HG02610 (cell line): ENCODE measurements at regions not wholly inside any gene's neighbourhood (a gene's known extent, or its start where the extent isn't known, plus 50 kb on each side); places are given as distances from the start of the nearest gene placed in this dataset.
"Not testable (repeated sequence)": the region's sequence is repeated elsewhere in the genome, so short reads cannot be mapped to it uniquely, and the experiment has no call there.

Experiments
- ATAC-seq: cut with Tn5 transposase; IDR thresholded peaks from one replicate; pipeline ENCODE4 v1.9.1; 2021; ENCODE audit warnings: mild to moderate bottlenecking, moderate library complexity; ENCODE audit not compliant: unreplicated experiment

DNA sequence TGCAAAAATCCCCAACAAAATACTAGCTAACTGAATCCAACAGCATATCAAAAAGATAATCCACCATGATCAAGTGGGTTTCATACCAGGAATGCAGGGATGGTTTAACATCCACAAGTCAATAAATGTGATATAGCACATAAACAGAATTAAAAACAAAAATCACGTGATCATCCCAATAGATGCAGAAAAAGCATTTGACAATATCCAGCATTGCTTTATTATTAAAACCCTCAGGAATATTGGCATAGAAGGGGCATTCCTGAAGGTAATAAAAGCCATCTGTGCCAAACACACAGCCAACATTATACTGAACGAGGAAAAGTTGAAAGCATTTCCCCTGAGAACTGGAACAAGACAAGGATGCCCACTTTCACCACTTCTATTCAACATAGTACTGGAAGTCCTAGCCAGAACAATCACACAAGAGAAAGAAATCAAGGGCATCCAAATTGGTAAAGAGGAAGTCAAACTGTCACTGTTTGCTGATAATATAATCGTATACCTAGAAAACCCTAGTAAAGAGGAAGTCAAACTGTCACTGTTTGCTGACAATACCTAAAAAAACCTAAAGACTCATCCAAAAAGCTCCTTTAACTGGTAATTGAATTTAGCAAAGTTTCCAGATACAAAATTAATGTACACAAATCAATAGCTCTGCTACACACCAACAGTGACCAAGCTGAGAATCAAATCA is 109.8 kb downstream of the RNASET2 start:
- ATAC-seq, result not testable (repeated sequence)

DNA sequence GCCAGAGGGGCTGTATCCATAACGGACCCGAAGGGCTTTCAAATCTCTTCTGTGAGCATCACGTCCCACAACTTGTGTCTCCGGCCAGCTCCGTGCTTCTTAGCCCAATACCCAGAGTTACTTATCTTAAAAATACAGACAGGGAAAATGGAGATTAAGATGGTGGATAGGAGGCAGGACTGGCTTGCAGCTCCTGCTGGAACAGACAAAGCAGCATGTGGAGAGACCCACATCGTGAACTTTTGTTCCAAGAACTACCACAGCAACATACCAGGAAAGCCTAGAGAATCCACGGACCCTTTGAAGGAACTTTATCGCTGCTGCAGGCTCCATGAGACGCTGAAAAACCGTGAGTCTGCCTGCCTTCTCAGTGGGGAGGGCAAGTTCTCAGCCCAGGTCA is 113.7 kb downstream of the RNASET2 start:
- no peak for ATAC-seq

DNA sequence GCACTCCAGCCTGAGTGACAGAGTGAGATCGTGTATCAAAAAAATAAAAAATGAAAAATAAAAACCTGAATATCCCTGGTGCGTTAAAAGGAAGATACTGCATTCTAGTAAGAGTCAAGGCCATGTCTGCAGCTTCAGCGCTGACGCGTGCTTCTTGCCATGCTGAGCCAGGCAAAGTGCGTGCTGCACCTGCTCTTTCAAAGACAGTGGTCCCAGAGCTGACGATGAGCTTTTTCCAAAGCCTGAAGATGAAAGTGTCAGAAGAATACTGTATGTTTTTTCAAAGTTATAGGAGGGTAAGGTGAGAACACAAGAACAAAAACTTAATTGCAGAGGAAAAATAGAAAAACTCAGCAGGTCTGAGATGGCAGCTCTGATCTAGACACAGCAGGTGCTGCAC is 115.1 kb downstream of the RNASET2 start:
- no peak for ATAC-seq

DNA sequence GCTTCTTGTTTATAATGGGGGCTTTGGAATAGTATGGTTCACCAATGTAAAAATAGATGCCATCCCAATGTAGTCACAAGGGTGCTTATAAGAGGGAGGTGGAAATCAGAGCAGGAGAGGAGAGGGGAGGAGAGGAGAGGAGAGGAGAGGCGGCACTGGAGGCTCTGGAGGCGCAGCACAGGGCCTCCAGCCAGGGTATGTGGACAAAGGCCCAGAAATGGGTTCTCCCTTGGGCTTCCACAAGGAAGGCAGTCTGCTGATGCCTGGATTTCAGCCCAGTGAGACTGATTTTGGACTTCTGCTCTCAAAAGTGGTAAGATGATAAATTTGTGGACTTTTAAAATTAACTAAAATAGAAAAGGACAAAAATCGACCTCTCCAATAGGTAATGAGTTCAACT is 116.8 kb downstream of the RNASET2 start:
- ATAC-seq, result no peak

DNA sequence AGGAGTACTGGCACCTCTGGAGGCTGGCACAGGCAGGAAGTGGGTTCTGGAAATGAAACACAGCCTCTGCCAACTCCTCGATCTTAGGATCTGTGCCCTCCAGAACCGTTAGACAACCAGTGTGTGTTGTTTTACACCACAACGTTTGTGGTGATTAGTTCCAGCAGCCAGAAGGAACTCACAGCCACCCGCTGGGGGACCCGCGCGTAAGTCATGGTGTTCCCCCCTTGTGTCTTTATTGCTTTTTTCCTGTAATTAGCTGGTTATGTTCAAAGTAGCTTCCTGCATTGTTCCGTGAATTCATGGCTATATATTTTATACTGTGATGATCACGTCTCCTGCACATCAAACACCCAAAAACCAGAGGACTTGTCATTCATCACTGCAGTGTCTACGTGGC is 117.4 kb downstream of the RNASET2 start:
- ATAC-seq, result no peak

DNA sequence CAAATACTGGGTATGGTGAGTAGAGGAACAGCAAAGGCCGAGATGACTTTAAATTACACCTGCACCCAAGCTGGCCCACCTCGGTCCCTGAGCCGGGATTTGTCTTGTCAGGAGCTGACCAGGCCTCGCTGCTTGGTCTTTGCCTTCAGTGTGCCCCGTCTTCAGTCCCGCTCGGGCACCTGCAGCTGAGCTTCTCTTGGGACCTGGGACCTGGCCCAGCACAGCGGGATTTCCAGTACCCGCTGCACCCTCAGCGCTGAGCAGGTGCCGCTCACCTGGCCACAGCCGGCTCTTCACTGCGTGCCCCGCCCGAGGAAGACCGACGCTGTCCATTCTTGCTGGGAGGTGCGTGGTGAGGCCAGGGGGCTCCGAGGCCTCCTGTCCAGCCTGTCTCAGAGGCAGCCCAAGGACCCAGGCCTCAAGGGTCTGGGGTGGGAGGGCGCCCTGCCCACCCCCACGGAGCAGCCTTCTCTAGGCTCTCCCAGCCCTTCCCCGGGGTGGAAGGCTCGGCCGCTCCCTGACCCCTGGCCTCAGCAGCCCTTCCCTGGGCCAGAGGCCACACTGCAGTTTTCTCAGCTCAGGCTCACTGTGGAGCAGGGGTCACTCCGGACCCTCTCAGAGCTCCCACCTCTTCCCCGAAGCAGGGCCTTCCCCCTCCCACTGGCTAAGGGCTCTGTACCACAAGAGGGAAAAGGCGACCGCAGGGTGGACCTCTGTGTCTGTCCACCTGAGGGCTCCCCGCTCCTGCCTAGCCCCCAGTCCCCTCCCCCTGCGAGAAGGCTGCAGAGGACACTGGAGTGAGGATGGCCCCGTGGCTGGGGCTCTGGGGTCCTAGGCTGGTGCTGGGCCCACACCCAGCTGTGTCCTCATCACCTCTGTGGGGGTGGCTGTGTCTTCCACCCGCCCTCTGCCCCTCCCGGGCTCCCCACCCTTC is 119.3 kb downstream of the RNASET2 start:
- no peak for ATAC-seq

DNA sequence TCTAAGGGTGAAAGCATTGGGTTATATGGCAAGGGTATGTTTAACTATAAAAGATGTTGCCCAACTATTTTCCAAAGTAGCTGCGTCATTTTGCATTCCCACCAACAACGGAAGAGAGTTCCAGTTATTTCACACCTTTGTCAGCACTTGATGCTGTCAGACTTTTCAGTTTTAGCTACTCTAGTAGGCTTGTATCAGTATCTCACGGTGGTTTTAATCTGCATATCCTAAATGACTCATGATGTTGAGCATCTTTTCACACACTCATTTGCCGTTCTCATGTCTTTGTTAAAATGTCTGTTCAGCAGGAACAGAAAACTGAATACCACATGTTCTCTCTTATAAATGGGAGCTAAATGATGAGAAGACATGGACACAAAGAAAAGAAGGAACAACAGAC is 122.3 kb downstream of the RNASET2 start:
- no peak for ATAC-seq

DNA sequence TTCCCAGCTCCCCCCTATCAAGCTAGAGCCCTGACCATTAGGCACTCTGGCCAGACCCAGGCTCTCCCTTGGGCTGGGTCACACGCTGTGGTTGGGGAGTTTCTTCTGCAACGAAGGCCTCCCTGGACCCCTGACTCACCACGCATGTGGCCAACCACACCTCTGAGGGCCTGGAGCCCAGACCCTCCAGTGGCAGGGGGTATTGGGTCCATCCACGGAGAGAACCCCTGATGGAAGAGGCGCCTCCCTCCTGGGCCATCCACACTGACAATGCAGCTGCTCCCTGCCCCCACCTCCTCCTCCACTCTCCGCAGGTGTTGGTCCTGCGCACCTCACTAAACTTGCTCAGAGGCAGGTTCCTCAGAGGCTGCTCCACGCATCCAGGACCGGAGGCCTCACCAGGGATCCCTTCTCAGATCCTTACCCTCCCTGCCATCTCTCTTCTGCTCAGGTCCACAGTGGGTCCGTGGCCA is 125.4 kb downstream of the RNASET2 start:
- ATAC-seq, result peak; percentile 23

DNA sequence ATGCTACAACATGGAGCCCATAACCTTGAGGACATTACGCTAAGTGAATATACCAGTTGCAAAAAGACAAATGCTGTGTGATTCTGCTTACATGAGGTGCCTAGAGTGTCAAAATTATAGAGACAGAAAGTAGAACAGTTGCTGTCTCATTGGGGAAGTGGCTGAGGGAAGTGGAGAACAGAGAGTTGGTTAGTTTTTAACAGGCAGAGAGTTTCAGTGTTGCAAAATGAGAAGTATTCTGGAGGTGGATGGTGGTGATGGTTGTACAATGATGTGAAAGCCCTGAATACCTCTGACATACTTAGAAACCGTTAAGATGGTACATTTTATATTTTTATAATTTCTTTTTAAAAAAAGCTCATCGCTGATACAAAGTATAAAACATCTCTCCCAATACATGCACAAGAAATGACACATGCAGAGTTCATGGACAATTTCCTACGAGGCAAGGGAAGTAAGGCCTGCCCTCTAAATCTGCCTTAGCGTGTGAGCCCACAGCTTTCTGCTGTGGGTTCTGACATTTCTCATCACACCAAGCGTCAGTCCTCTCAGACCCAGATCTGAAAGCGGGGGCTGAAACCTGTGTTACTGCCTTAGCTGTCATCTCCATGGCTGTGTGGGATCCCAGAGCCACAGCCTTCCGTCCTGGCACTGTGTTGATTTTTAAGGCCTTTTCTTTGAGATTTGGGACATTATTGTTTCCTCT is 126.0 kb downstream of the RNASET2 start:
- peak; percentile 95 for ATAC-seq

DNA sequence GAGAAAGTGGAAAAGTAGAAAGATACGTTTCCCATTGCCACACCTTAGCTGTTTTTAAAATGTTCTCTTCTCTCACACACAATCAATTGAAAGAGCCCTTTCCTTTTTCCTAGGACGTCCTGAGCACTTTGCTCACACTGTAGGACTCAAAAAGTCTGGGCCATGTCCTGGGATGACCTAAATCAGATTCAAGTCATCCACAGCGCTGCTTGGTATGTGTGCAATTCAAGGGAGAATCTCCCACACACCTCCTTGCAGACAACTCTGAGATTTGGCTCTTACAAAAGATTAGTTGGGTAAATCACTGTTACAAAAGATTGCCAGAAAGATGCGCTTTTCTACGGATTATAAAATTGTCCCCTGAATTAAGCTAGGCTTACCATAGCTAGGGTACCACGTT is 130.1 kb downstream of the RNASET2 start:
- no peak for ATAC-seq

DNA sequence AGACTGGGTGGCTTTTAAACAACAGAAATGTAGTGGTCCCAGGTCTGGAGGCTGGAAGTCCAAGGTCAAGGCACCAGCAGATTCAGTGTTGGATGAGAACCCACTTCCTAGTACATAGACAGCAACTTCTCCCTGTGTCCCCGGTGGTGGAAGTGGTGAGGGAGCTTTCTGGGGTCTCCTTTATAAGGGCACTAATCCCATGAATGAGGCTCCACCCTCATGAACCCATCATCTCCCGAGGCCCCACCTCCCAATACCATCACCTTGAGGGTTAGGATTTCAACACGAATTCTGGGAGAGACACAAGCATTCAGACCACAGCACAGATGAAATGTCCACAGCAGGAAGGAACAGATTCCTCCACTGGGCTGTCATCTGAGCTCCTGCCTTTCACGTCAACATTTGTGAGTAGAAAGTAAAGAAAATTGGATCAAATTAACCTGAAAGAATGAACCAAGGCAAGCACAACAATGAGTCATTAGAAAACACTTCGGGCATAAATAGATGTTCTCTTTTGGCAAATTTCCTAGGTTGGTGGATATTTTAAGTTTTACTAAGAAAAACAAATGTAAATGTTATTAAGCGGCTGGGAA is 130.7 kb downstream of the RNASET2 start:
- no peak for ATAC-seq

DNA sequence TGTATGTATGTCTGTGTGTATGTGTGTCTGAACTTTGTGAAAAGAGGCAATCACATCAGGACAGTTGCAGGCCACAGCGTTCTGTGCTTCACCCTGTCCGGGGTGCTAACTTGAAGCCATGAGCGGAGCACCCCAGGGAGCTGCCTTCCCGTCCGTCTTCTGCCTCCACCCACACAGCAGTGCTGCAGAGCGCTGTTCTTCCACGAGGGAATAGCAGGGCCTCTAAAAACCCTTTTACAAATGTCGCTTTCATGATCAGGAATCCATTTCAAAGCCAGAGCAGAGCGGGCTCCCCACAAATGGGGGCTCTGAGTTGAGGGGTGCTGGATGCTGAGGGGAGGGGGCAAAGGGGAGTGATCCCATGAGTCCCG is 131.5 kb downstream of the RNASET2 start:
- no peak for ATAC-seq

DNA sequence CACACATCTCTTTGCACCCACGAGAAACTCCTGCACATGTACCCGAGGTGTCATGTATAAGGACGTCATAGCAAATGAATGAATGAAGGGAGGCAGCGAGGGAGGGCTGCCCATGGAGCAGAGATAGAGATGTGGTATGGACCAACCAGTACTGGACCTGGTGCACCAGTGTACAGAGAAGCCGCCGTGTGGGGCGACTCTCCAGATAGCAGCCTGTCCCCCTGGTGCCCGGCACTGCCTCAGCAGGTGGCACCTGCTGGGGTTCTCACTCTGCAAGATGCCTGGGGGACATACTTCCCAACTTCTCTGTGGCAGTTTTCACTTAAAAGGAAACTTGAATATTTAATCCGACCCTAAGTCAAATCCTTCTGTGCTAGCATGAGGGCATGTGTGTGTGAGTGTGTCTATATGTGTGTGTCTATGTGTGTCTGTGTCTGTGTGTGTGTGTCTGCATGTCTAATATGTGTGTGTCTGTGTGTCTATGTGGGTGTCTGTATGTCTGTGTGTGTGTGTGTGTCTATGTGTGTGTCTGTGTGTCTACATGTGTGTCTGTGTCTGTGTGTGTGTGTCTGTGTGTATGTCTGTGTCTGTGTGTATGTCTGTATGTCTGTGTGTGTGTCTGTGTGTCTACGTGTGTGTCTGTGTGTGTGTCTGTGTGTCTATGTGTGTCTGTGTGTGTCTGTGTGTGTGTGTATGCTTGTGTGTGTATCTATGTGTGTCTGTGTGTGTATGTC is 132.0 kb downstream of the RNASET2 start:
- ATAC-seq, result no peak

DNA sequence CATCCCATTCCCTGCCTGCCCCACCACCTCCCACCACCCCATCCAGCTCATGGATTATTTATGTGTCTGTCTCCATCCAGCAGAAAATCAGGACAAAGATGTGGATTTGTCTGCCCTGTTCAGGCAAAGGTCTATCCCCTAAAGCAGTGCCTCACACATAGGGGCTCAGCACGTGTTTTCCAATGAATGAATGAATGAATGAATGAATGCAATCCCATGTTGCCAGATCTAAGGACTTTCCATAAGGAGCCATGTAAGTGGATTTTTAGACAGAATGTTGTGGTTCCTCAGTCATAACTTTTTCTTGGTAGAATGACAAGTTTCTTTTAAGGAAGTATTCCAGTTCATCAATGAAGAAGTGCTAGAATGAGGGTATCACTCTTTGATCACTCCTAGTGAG is 133.7 kb downstream of the RNASET2 start:
- ATAC-seq, result no peak

DNA sequence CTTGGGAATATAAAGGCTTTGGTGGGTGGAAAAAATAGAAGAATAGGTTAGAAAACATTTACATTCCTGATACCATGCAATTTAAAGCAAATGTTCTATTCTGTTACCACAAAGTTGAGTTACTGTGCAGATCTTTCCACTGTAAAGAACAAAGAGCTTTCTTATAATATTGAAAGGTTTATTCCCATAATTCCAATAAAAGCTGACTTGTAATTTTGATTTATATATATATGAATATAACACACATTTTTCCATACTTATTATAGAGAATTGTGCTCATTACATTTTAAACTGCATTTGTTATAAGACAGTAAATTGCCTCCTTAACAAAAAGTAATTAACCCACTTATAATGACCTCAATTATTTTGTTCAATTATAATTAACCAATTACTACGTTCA is 135.9 kb downstream of the RNASET2 start:
- no peak for ATAC-seq

DNA sequence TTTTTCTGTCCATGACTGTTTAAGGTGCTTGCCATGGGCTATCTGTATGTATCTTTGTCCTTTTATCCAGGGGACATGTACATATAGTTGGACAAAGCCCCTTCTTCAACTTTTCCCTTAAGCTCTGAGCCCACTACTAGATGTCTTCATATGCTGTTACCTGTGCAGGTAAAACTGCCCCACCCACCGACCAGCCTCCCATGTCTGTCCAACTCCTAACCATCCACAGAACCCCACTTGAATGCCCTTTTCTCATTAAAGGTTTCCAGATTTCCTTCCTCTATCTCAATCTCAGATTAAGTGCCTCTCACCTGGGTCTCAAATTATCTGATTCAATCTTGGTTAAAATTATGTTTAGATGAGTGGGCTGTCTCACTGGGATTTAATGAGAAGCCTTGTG is 136.3 kb downstream of the RNASET2 start:
- no peak for ATAC-seq

DNA sequence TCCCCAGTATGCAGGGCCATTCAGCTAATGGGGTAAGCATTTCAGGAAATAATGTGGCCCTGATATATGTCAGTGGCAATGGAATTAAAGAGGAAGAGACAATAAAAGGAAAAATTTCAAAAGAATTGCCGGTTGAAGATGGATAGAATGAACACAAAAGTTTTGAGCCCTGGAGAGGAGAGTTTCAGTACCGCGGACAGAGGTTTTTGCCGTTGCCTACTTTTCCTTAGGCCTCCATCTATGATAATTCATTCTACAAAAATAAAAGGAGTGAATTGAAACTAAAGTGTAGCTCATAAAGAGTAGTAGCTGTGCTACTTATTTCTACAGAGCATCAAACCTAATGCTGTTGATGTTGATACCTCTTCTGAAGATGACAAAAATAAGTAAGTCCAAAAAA is 140.7 kb downstream of the RNASET2 start:
- no peak for ATAC-seq

DNA sequence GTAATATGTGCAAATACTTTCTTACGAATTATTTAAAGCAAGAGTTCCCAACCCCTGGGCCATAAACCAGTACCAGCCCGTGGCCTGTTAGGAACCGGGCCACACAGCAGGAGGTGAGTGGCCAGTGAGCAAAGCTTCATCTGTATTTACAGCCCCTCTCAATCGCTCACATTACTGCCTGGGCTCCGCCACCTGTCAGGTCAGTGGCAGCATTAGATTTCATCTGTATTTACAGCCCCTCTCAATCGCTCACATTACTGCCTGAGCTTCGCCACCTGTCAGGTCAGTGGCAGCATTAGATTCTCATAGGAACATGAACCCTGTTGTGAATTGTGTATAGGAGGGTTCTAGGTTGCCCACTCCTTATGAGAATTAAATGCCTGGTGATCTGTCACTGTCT is 142.0 kb downstream of the RNASET2 start:
- no peak for ATAC-seq

DNA sequence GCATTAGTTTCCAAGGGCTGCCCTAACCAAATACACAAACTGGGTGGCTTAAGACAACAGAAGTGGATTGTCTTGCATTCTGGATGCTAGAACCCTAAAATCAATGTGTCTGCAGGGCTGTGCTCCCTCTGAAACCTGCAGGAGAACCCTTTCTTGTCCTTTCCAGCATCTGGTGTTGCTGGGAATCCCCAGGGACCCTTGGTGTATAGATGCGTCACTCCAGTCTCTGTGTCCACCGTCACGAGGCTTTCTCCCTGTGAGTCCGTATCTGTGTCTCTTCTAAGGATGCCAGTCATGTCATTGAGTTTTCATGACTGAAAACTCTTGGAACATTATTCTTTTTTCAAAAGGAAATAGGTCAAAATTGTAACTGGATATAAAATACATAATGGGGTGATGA is 142.9 kb downstream of the RNASET2 start:
- ATAC-seq, result no peak

DNA sequence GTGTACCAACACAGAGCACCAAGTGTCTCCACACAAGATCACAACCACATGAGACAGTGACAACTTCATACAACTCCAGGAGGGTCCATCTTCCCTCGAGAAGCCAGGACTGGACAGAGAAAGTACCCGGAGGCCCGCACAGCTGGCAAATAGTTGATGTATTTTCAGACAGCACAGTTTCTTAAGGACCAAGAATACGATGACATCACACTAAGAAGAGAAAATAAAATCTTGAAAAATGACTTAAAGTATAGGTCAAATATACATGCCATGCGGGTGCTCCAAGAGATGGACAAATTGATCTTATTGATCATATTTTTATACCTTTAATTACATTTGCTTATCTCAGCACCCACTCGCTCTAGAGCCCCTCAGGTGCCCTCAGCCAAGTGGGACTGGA is 145.5 kb downstream of the RNASET2 start:
- ATAC-seq, result no peak

DNA sequence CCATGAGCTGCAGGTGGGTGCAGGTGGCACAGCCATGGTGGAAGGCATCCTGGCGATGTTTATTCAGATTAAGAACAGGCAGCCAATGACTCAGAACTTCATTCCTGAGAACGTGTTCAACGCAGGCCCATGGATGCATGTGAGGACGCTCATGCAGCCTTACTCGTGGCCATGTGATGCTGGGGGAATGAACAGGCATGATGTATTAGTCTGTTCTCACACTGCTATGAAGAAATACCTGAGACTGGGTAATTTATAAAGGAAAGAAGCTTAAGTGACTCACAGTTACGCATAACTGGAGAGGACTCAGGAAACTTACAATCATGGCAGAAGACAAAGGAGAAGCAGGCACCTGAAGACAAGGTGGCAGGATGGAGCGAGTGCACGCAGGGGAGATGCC is 146.6 kb downstream of the RNASET2 start:
- no peak for ATAC-seq
